HEK293 (cell line): ENCODE measurements at regions not wholly inside any gene's neighbourhood (a gene's known extent, or its start where the extent isn't known, plus 50 kb on each side); places are given as distances from the start of the nearest gene placed in this dataset.

Source experiments
- CTCF ChIA-PET: fragments of 350-600 bp; formaldehyde crosslinking; extraction: SDS; loops from one replicate; lab custom pipeline; 2021; ENCODE audit warnings: antibody characterized with exemption; lab: Yijun Ruan, JAX
- POLR2A ChIA-PET: fragments of 300-600 bp; formaldehyde crosslinking; extraction: SDS; loops from one replicate; lab custom pipeline; 2020; ENCODE audit warnings: antibody characterized with exemption, inconsistent platforms; lab: Yijun Ruan, JAX
- H3K27ac ChIP-seq: fragments of 200-500 bp; sonication (Bioruptor generic); 2 replicates; pipeline ENCODE4 v1.5.1; 2014; ENCODE audit warnings: low read depth, low read length, control low read depth, inconsistent platforms; ENCODE audit errors: extremely low read depth
- H3K36me3 ChIP-seq, 2 experiments: fragments of 200-500 bp in 1 of 2; sonication (Bioruptor generic) in 1 of 2; 1 replicate in 1 of 2; 2 replicates in 1 of 2; pipeline ENCODE4 v1.5.1; 2014 to 2017; ENCODE audit warnings: inconsistent platforms in 2 of 2, low read length in 2 of 2; ENCODE audit not compliant: control insufficient read depth in 2 of 2, insufficient read depth in 1 of 2
- H3K4me1 ChIP-seq: fragments of 200-500 bp; sonication (Bioruptor generic); 2 replicates; pipeline ENCODE4 v1.5.1; 2014; ENCODE audit warnings: mild to moderate bottlenecking, low read length, inconsistent platforms; ENCODE audit not compliant: control insufficient read depth, insufficient read depth
- H3K4me3 ChIP-seq: 2 replicates; pipeline ENCODE4 v1.5.1; 2011; ENCODE audit warnings: low read depth, mild to moderate bottlenecking, control low read depth, low read length, moderate library complexity
- H3K9me3 ChIP-seq: fragments of 200-500 bp; sonication (Bioruptor generic); 2 replicates; pipeline ENCODE4 v1.5.1; 2014; ENCODE audit warnings: low read depth, low read length, inconsistent platforms; ENCODE audit not compliant: control insufficient read depth, insufficient read depth
- SALL2 ChIP-seq: fragments of 450-650 bp; formaldehyde crosslinking; IDR thresholded peaks from 2 replicates; pipeline ENCODE4 v1.5.0; 2017; ENCODE audit warnings: missing biosample characterization, mild to moderate bottlenecking, missing genetic modification characterization, borderline replicate concordance
- ZEB2 ChIP-seq: fragments of 450-650 bp; formaldehyde crosslinking; IDR thresholded peaks from 2 replicates; pipeline ENCODE4 v1.5.1; 2016; ENCODE audit warnings: missing biosample characterization, missing genetic modification characterization
- ZFP3 ChIP-seq: fragments of 450-650 bp; formaldehyde crosslinking; IDR thresholded peaks from 2 replicates; pipeline ENCODE4 v1.5.1; 2016; ENCODE audit warnings: low read depth, missing biosample characterization, missing genetic modification characterization
- ZNF23 ChIP-seq: fragments of 450-650 bp; formaldehyde crosslinking; IDR thresholded peaks from 2 replicates; pipeline ENCODE4 v1.5.1; 2016; ENCODE audit warnings: missing biosample characterization, missing genetic modification characterization, borderline replicate concordance
- ZNF501 ChIP-seq: fragments of 450-650 bp; formaldehyde crosslinking; IDR thresholded peaks from 2 replicates; pipeline ENCODE4 v1.5.1; 2016; ENCODE audit warnings: missing biosample characterization, missing genetic modification characterization
- ZNF514 ChIP-seq: fragments of 450-650 bp; formaldehyde crosslinking; IDR thresholded peaks from 2 replicates; pipeline ENCODE4 v1.5.1; 2016; ENCODE audit warnings: missing biosample characterization, missing genetic modification characterization
- ZNF530 ChIP-seq: fragments of 450-650 bp; formaldehyde crosslinking; IDR thresholded peaks from 2 replicates; pipeline ENCODE4 v1.5.1; 2016; ENCODE audit warnings: low read depth, missing biosample characterization, missing genetic modification characterization
- ZNF629 ChIP-seq: fragments of 450-650 bp; formaldehyde crosslinking; IDR thresholded peaks from 2 replicates; pipeline ENCODE4 v1.5.1; 2017; ENCODE audit warnings: missing biosample characterization, missing genetic modification characterization
- ZNF664 ChIP-seq: fragments of 450-650 bp; formaldehyde crosslinking; IDR thresholded peaks from 2 replicates; pipeline ENCODE4 v1.5.1; 2016; ENCODE audit warnings: missing biosample characterization, missing genetic modification characterization
- ZNF670 ChIP-seq: fragments of 450-650 bp; formaldehyde crosslinking; IDR thresholded peaks from 2 replicates; pipeline ENCODE4 v1.5.1; 2016; ENCODE audit warnings: missing biosample characterization, missing genetic modification characterization, low read depth
- ZNF747 ChIP-seq: fragments of 450-650 bp; formaldehyde crosslinking; IDR thresholded peaks from 2 replicates; pipeline ENCODE4 v1.5.1; 2016; ENCODE audit warnings: missing biosample characterization, missing genetic modification characterization
- ZSCAN23 ChIP-seq: fragments of 450-650 bp; formaldehyde crosslinking; IDR thresholded peaks from 2 replicates; pipeline ENCODE4 v1.5.1; 2016; ENCODE audit warnings: missing biosample characterization, missing genetic modification characterization
- TF ChIP-seq, protein P1 (sequence below): fragments of 450-650 bp; formaldehyde crosslinking; IDR thresholded peaks from 2 replicates; pipeline ENCODE4 v1.5.1; 2016; ENCODE audit warnings: missing biosample characterization, missing genetic modification characterization
- TF ChIP-seq, protein P2 (sequence below): fragments of 450-650 bp; formaldehyde crosslinking; IDR thresholded peaks from 2 replicates; pipeline ENCODE4 v1.5.1; 2016; ENCODE audit warnings: missing biosample characterization, missing genetic modification characterization
- TF ChIP-seq, protein P3 (sequence below): sonication (generic); formaldehyde crosslinking; IDR thresholded peaks from 2 replicates; pipeline ENCODE4 v1.8.1; 2022; ENCODE audit warnings: mild to moderate bottlenecking, moderate library complexity, missing genetic modification reagents
- TF ChIP-seq, protein P4 (sequence below): fragments of 450-650 bp; formaldehyde crosslinking; IDR thresholded peaks from 2 replicates; pipeline ENCODE4 v1.5.1; 2016; ENCODE audit warnings: missing biosample characterization, missing genetic modification characterization, borderline replicate concordance

DNA sequence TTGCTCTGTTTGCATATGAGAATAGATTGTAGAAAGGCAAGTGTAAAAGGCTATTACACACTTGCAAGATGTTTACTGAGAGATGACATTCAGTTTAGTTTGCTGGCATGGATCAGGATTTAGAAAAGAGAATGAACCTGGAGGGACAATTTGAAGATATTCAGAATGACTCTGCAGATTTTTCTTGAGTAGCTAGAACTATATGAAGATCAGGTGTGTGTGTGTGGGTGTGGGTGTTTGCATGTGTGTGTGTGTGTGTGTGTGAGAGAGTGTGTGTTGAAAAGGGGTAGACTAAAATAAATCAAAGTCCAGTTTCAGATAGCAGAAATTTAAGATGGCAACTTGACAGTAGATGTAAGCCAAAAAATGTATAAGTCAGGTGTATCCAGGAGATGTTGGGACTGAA is 74.0 kb upstream of the ANXA1 start:
- no peak overlapping the region for H3K4me3 ChIP-seq
- no peak for TF ChIP-seq ZFP3 (tag by site-specific recombination)
- TF ChIP-seq ZNF670 = no peak
- no peak for TF ChIP-seq ZNF747 (tag by site-specific recombination)
- TF ChIP-seq, protein P1, sequence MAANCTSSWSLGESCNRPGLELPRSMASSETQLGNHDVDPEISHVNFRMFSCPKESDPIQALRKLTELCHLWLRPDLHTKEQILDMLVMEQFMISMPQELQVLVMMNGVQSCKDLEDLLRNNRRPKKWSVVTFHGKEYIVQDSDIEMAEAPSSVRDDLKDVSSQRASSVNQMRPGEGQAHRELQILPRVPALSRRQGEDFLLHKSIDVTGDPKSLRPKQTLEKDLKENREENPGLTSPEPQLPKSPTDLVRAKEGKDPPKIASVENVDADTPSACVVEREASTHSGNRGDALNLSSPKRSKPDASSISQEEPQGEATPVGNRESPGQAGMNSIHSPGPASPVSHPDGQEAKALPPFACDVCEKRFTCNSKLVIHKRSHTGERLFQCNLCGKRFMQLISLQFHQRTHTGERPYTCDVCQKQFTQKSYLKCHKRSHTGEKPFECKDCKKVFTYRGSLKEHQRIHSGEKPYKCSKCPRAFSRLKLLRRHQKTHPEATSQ (tag by site-specific recombination) = no peak
- TF ChIP-seq ZNF664 (tag by site-specific recombination) = no peak
- TF ChIP-seq, all 188 proteins: peak for 0
- Histone ChIP-seq H3K36me3 (no peaks in the 10 kb centered on the region), H3K27ac (no peak overlapping the region), H3K4me1 (no peaks in the 10 kb centered on the region), H3K9me3 (no peaks in the 10 kb centered on the region)
- ChIA-PET CTCF (interaction anchor here (0.7 to 4.4 kb wide), 4 partner anchors 10 to 220 kb away, joined by 3 to 20 read pairs (median 3); no protein-coding TSS in a partner anchor), POLR2A (no interaction called here)

DNA sequence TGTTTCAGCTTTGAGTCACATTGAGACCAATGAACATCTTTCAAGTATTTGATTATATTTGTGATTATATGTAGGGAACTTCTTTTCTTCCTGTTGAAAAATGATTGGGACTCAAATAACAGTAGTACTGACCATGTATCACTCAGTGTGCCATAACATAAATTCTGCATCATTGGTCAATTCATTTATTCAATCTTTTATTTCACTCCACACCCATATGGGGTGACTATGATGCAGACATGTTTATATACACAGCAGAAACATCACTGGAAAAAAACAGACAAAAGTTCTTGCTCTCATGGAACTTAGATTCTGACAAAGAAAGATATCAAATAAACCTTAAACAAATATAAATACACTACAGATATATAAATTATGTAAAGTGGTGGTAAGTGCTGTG is 74.7 kb upstream of the ANXA1 start:
- Histone ChIP-seq H3K27ac (no peak overlapping the region), H3K4me3 (no peak overlapping the region), H3K36me3 (no peaks in the 10 kb centered on the region), H3K9me3 (no peaks in the 10 kb centered on the region), H3K4me1 (no peaks in the 10 kb centered on the region)
- ChIA-PET CTCF (interaction anchor here (4.4 kb wide), 1 partner anchor 9 kb away, joined by 20 read pairs; no protein-coding TSS in a partner anchor), POLR2A (no interaction called here)
- TF ChIP-seq ZNF514 (tag by site-specific recombination) = no peak
- TF ChIP-seq, protein P2, sequence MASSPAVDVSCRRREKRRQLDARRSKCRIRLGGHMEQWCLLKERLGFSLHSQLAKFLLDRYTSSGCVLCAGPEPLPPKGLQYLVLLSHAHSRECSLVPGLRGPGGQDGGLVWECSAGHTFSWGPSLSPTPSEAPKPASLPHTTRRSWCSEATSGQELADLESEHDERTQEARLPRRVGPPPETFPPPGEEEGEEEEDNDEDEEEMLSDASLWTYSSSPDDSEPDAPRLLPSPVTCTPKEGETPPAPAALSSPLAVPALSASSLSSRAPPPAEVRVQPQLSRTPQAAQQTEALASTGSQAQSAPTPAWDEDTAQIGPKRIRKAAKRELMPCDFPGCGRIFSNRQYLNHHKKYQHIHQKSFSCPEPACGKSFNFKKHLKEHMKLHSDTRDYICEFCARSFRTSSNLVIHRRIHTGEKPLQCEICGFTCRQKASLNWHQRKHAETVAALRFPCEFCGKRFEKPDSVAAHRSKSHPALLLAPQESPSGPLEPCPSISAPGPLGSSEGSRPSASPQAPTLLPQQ (tag by site-specific recombination) = no peak

DNA sequence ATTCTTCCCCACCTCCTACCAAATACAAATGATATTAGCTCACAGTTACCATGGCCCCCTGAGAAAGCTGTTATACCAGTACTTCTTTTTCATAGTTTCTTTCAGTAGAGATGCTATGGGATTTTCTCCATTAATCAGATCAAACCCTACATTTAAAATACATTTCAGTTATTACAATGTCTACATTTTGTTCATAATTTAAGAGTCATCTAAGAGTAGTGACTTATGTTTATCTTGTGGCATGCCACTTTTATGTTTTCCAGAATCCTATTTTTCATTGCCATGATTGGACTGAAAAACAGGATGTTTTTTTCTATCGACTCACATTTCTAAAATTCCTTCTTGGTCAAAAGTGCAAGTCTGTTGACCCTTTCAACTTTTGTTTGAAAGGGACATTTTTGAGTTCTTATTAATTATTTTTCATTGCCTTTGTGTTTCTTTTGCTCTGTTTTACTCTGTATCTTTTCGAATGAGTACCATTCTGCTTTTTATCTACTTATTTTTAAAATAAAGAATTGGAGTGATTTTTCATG is 77.4 kb upstream of the ANXA1 start:
- POLR2A ChIA-PET = no interaction called here
- no peak for TF ChIP-seq ZNF629 (tag by site-specific recombination)
- no peak for TF ChIP-seq ZNF530
- no peak for TF ChIP-seq ZSCAN23 (tag by site-specific recombination)
- no peak for TF ChIP-seq ZNF23 (tag by site-specific recombination)
- TF ChIP-seq, protein P3, sequence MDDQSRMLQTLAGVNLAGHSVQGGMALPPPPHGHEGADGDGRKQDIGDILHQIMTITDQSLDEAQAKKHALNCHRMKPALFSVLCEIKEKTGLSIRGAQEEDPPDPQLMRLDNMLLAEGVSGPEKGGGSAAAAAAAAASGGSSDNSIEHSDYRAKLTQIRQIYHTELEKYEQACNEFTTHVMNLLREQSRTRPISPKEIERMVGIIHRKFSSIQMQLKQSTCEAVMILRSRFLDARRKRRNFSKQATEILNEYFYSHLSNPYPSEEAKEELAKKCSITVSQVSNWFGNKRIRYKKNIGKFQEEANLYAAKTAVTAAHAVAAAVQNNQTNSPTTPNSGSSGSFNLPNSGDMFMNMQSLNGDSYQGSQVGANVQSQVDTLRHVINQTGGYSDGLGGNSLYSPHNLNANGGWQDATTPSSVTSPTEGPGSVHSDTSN (CRISPR knock-in tag) = no peak
- TF ChIP-seq, all 188 proteins: peak for 0
- no peaks in the 10 kb centered on the region for H3K4me1 ChIP-seq
- no peaks in the 10 kb centered on the region for H3K36me3 ChIP-seq
- H3K9me3 ChIP-seq = no peaks in the 10 kb centered on the region
- H3K4me3 ChIP-seq = no peak overlapping the region
- H3K27ac ChIP-seq = no peak overlapping the region
- CTCF ChIA-PET = interaction anchor here (0.7 to 3.2 kb wide), 6 partner anchors 8 to 217 kb away, joined by 3 to 15 read pairs (median 4); no protein-coding TSS in a partner anchor

DNA sequence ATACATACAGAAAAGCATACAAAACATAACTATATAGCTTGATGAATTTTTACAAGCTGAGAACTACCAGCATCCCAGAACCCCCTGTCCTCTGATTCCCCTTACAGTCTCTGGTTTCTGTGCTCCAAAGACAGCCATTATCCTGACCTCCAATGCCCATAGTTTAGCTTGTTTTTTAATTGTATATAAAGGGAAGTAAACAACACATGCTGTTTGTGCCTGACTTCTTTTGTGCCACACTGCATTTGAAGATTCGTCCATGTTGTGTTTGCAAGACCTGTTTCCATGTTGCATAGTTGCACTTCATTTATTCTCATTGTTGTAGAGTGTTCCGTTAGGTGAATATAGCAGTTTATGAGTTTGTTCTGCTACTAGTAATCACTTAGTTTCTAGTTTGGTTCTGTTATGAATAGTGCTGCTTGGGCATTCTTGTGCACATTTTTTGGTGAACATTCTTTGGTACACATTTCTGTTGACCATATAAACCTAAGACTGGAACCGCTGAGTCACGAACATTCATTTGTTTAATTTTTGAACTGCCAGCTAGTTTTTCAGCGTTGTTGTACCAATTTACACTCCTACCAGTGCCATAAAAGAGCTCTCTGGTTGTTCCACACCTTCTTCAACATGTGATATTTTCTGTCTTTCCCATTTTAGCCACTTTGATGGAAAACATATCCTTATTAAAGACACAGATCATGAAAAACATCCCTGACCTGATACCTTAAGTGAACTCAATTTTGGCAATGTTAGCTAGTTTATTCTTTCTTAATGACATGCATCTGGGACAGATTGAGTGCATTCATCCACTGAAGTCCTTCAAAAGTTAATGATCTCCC is 78.1 kb upstream of the ANXA1 start:
- no peaks in the 10 kb centered on the region for H3K36me3 ChIP-seq
- no peak overlapping the region for H3K4me3 ChIP-seq
- no peaks in the 10 kb centered on the region for H3K4me1 ChIP-seq
- CTCF ChIA-PET = interaction anchor here (0.7 to 3.2 kb wide), 7 partner anchors 9 to 230 kb away, joined by 3 to 15 read pairs (median 3); no protein-coding TSS in a partner anchor
- POLR2A ChIA-PET = no interaction called here
- no peak for TF ChIP-seq ZEB2
- TF ChIP-seq, protein P4, sequence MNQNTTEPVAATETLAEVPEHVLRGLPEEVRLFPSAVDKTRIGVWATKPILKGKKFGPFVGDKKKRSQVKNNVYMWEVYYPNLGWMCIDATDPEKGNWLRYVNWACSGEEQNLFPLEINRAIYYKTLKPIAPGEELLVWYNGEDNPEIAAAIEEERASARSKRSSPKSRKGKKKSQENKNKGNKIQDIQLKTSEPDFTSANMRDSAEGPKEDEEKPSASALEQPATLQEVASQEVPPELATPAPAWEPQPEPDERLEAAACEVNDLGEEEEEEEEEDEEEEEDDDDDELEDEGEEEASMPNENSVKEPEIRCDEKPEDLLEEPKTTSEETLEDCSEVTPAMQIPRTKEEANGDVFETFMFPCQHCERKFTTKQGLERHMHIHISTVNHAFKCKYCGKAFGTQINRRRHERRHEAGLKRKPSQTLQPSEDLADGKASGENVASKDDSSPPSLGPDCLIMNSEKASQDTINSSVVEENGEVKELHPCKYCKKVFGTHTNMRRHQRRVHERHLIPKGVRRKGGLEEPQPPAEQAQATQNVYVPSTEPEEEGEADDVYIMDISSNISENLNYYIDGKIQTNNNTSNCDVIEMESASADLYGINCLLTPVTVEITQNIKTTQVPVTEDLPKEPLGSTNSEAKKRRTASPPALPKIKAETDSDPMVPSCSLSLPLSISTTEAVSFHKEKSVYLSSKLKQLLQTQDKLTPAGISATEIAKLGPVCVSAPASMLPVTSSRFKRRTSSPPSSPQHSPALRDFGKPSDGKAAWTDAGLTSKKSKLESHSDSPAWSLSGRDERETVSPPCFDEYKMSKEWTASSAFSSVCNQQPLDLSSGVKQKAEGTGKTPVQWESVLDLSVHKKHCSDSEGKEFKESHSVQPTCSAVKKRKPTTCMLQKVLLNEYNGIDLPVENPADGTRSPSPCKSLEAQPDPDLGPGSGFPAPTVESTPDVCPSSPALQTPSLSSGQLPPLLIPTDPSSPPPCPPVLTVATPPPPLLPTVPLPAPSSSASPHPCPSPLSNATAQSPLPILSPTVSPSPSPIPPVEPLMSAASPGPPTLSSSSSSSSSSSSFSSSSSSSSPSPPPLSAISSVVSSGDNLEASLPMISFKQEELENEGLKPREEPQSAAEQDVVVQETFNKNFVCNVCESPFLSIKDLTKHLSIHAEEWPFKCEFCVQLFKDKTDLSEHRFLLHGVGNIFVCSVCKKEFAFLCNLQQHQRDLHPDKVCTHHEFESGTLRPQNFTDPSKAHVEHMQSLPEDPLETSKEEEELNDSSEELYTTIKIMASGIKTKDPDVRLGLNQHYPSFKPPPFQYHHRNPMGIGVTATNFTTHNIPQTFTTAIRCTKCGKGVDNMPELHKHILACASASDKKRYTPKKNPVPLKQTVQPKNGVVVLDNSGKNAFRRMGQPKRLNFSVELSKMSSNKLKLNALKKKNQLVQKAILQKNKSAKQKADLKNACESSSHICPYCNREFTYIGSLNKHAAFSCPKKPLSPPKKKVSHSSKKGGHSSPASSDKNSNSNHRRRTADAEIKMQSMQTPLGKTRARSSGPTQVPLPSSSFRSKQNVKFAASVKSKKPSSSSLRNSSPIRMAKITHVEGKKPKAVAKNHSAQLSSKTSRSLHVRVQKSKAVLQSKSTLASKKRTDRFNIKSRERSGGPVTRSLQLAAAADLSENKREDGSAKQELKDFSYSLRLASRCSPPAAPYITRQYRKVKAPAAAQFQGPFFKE (tag by site-specific recombination) = no peak
- TF ChIP-seq ZNF501 (tag by site-specific recombination) = no peak
- TF ChIP-seq SALL2 = no peak
- no peak overlapping the region for H3K27ac ChIP-seq
- H3K9me3 ChIP-seq = no peaks in the 10 kb centered on the region
